ENCODE measurements at regions not wholly inside any gene's neighbourhood (a gene's known extent, or its start where the extent isn't known, plus 50 kb on each side); places are given as distances from the start of the nearest gene placed in this dataset.

- no peak for DNase-seq
These were observed 142.0 kb downstream of the PTPN20 start for GRCh38 chr10:47053081-47053798.

GRCh38 chr10:47054974-47055373 is 143.7 kb downstream of the PTPN20 start:
- DNase-seq, result no peak

GRCh38 chr10:47055386-47056246 is 144.4 kb downstream of the PTPN20 start:
- no peak for DNase-seq

GRCh38 chr10:47056247-47056510 is 145.0 kb downstream of the PTPN20 start:
- no peak for DNase-seq

GRCh38 chr10:47057471-47057870 is 146.2 kb downstream of the PTPN20 start:
- no peak for DNase-seq

GRCh38 chr10:47058032-47058702 is 146.9 kb downstream of the PTPN20 start:
- DNase-seq, result no peak

GRCh38 chr10:47058961-47059391 is 147.7 kb downstream of the PTPN20 start:
- DNase-seq, result no peak

- DNase-seq, result no peak
These were observed 148.5 kb downstream of the PTPN20 start for GRCh38 chr10:47059606-47060311.

- DNase-seq, result no peak
These were observed 149.1 kb downstream of the PTPN20 start for GRCh38 chr10:47060356-47060755.

- no peak for DNase-seq
These were observed 149.8 kb downstream of the PTPN20 start for GRCh38 chr10:47060993-47061500.

- DNase-seq, result no peak
These were observed 150.5 kb downstream of the PTPN20 start for GRCh38 chr10:47061776-47062175.

GRCh38 chr10:47062441-47063200 is 151.4 kb downstream of the PTPN20 start:
- DNase-seq, result no peak

- DNase-seq, result no peak
These were observed 152.6 kb downstream of the PTPN20 start for GRCh38 chr10:47063858-47064257.

- DNase-seq, result no peak
These were observed 154.7 kb downstream of the PTPN20 start for GRCh38 chr10:47065903-47066302.

- DNase-seq, result no peak
These were observed 157.0 kb downstream of the PTPN20 start for GRCh38 chr10:47067949-47068940.

- DNase-seq, result no peak
These were observed 159.3 kb downstream of the PTPN20 start for GRCh38 chr10:47070541-47070940.

GRCh38 chr10:47071891-47072290 is 160.7 kb downstream of the PTPN20 start:
- no peak for DNase-seq

- no peak for DNase-seq
These were observed 162.7 kb downstream of the PTPN20 start for GRCh38 chr10:47073967-47074366.

GRCh38 chr10:47076949-47077361 is 165.7 kb downstream of the PTPN20 start:
- DNase-seq, result no peak

GRCh38 chr10:47077386-47077785 is 166.2 kb downstream of the PTPN20 start:
- DNase-seq, result no peak

- no peak for DNase-seq
These were observed 166.7 kb downstream of the PTPN20 start for GRCh38 chr10:47077941-47078340.

Data from hippocampal formation (tissue), 2 donors.